Mesenteric fat pad (tissue), 1 donor: ENCODE measurements at regions not wholly inside any gene's neighbourhood (a gene's known extent, or its start where the extent isn't known, plus 50 kb on each side); places are given as distances from the start of the nearest gene placed in this dataset.
"Not testable (repeated sequence)": the region's sequence is repeated elsewhere in the genome, so short reads cannot be mapped to it uniquely, and the experiment has no call there.

Source experiments
- DNase-seq: peaks from one replicate; pipeline ENCODE4 v3.0.0-alpha.2; 2020; ENCODE audit warnings: low spot score
- donor health status: DM: yes; HTN: yes; CAD: no.

DNA sequence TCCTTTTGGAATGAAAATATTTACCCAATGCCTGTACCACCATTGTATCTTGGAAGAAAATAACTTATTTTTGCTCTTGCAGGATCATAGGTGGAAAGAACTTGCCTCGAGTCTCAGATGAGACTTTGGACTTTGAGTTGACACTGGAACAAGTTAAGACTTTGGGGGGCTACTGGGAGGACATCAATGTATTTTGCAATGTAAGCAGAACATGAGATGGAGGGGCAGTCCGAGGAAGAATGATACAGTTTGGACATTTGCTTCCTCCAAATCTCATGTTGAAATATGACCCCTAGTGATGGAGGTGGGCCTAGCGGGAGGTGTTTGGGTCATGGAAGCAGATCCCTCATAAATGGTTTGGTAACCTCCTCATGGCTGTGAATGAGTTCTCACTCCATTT, 1428.6 kb downstream of the ZPLD1 start:
- DNase-seq: no peak

DNA sequence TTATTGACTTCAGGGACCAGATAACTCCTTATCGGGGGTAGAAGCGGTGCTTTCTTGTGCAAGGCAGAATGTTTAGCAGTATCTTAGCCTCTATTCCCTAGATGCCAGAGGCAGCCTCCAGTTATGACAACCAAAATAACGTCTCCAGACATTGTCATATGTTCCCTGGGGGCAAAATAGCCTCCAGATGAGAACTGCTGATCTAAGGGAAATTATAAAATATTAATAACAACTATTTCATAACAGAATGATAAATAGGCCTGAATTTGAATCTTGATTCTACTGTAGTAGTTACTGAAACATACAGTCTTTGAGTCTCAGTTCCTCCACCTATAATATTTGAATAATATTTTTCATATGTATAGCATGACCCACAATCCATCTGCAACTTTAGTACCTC, 1431.3 kb downstream of the ZPLD1 start:
- DNase-seq: no peak

DNA sequence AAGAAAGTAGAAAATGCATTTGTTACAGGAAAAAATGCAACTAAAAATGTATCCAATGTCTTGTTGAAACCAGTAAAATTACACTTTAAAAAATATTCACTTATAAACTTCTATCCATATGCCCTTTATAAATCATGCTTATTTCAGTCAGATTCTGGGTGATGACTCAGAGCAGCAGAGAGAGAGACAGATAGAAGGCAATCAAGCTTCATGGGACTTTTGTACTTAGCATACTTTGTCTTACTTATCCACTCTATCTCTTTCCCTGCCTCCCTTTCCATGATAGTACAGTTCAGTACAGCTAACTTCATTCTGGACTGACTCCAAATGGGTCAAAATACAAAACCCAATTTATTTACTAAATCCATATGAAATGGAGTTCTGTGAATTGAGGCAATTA, 1438.2 kb downstream of the ZPLD1 start:
- DNase-seq: no peak

DNA sequence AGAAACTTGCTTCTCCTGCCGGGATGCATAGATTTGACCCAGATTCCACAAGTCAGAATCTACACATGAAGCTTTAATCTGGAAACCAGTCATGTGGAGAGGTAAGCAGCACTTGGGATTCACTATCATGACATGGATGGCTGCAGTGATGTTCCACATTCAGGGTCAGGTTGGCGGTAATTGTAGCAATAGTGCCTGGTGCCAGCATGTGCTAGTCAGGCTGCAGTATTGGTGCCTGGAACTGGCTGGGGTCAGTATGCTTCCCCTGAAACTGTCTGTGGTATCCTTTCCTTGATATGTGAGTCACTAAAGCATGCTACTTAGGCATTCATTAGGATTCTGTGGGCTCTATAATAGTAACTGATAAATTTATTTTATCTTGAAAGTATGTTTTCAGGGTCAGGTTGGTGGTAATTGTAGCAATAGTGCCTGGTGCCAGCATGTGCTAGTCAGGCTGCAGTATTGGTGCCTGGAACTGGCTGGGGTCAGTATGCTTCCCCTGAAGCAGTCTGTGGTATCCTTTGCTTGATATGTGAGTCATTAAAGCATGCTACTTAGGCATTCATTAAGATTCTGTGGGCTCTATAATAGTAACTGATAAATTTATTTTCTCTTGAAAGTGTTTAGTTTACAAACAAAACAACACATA, 1439.2 kb downstream of the ZPLD1 start:
- DNase-seq: no peak

DNA sequence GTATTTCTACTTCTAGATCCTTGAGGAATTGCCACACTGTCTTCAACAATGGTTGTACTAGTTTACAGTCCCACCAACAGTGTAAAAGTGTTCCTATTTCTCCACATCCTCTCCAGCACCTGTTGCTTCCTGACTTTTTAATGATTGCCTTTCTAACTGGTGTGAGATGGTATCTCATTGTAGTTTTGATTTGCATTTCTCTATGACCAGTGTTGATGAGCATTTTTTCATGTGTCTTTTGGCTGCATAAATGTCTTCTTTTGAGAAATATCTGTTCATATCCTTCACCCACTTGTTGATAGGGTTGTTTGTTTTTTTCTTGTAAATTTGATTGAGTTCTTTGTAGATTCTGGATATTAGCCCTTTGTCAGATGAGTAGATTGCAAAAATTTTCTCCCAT, 1447.0 kb downstream of the ZPLD1 start:
- DNase-seq: not testable (repeated sequence)

DNA sequence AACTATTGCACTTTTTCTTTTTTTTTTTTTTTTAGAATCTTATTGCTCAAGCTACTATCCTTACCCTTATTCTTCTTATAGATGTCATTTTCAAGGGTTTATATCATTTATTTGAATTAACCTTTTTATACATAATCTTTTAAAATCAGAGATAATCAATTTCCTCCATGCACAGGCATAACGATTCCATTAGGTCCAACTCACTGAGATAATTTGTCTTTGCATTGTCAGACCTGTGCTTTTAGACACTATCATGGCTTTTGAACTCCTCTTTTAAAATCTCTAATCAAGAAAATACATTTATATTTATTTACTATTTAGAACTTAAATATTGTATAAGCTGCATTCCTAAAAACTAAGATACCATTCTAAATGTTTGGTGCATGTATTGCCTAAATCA, 1454.9 kb downstream of the ZPLD1 start:
- DNase-seq: no peak

DNA sequence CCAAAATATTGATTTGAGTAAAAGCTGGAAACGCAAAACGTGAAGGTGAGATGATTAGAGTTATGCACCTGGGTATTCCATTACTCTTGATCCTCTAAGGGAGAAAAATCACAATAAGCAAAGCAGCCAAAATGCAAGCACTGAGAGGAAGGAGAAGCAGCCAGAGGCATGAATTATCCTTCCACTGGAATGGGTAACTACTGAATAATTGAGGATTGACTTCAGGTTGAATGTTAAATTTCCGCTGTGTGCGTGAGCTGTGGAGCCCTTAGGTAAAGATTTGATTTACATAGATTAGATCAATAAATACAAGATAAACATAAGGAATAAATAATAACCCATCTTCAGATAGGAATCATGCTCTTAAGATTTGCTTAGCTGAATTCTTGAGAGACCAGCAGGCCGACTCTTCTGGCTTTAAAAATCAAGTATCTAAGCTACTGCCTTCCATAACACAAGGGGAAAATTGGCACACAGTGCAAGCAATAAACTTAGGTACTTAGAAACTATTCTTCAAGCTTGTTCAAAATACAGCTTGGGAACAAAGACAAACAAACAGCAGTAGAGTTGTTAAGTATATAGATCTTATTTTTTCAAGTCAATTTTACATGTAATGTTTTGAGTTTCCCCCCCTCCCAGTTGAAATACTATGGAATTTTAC, 1459.5 kb downstream of the ZPLD1 start:
- no peak for DNase-seq

DNA sequence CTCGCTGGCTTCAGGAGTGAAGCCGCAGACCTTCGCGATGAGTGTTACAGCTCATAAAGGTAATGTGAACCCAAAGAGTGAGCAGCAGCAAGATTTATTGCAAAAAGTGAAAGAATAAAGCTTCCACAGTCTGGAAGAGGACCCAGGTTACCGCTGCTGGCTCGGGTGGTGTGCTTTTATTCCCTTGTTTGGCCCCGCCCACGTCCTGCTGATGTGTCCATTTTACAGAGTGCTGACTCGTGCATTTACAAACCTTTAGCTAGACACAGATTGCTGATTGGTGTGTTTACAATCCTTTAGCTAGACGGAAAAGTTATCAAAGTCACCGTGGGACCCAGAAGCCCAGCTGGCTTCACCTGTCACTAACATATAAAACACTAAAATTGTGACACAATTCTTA, 1464.5 kb downstream of the ZPLD1 start:
- no peak for DNase-seq

DNA sequence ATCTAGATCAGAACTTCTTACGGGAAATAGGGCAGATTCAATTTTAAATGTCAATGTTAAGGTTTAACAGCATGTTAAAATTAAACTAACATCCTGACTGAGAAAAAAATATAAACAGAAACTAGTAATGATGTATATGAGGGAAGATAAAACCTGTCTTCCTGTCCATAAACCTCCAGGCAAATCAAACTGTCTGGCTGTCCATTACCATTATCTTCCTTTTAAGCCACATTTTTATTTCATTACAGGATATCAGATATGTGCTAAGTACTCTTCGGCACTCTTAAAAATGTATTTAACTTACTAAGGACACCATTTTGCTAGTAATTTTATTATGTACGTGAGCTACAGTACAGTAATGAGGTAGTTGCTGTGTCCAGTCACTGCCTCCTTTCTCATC, 1461.7 kb upstream of the ALCAM start:
- no peak for DNase-seq

DNA sequence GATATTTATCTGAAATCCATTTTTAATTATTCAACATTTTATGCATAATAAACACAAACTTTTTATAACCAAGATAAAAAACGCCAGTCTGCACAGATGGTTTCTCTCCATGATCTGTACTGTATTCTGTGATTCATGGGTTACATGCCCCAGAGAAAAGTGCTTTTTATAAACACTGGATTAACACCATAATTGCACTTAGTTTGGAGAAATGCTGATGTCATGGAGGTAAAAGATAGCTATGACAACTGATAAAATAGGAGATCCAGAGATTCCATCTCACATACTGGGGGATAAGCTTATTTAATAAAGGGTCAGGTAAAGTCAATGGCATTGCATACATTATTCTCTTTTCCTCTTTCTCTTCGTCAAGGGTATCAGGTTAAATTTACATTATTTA, 1460.4 kb upstream of the ALCAM start:
- DNase-seq: no peak

DNA sequence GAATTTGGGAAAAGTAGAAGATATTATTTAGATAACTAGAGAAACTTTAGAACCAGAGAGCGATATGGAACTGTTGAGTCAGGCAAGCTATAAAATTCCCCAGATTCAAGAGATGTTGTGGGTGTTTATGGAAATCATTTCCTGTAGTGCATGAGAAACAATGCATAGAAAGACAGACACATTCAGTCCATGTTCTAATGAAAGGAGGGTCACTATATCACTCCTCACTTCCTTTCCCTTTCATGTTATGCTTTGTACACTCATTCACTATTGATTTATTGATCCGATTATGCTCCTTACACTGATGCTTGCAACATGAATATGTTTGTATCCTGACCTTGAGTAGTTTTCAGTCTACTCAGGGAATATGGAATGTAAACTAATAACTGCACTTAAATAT, 1459.9 kb upstream of the ALCAM start:
- DNase-seq: no peak

DNA sequence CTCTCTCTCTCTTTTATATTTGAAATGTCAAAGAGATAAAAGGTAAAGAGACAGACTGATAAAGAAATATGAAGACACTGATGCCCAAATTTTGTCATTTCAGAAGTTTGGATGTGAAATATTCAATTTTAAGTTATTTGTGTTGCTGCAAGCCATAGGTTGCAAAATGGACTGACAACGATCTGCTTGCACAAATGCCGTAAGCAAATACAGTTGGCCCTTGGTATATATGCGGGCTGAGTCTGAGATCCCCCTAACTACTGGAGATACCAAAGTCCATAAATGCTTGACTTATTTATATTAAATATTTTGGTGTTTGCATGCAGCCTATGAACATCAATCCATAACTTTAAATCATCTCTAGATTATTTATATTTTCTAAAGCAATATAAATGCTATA, 1459.1 kb upstream of the ALCAM start:
- DNase-seq: no peak

DNA sequence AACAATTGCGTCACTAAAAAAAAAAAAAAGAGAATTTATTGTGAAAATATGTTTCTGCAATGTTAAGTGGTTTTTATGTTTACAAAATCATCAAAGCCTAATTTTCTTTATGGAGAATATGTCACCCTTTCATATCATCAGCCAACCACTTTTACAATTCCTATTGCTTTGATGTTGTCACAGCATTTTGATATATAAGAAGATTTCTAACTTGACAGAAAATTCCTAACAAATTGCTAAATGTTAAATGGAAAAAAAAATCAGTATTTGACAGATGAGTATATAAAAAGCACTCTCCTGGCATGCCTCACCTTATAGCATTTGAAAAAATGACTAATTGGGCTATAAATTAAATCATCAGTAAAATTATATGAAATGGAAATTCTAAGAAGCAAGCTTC, 1457.3 kb upstream of the ALCAM start:
- no peak for DNase-seq

DNA sequence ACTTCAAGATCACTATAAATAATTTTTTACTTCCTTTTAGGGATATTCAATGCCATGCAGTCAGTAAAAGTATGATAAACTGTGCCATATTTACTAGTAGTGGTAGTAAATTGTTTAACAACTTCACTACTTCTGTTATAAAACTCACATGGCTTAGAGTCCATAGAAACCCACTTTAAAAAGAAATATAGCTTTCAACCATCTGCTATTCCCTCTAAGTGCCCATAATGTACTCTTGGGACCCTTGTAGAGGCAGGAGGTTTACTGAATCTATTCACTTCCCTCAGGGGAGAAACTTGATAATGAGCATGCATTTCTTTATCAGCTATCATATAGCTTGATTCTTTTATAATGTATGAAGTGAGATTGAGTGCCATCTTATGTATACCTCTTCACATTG, 1448.4 kb upstream of the ALCAM start:
- no peak for DNase-seq

DNA sequence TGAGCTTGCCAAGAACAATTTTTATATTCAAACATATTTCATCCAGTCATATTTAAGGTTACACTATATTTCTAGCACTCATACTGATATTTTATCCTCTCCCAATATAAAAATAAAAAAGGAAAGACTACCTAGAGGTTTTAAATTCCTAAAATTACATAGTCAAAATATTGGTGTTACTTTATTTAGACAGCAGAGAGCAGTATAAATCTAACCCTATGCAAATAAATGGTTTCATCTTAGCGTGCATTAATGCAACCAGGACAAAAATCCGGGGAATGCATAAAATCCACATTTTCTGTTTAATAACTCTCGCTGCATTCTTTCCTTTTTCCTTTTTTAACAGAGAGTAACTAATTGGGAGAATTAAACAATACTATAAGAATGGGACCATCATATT, 1447.4 kb upstream of the ALCAM start:
- DNase-seq: no peak

DNA sequence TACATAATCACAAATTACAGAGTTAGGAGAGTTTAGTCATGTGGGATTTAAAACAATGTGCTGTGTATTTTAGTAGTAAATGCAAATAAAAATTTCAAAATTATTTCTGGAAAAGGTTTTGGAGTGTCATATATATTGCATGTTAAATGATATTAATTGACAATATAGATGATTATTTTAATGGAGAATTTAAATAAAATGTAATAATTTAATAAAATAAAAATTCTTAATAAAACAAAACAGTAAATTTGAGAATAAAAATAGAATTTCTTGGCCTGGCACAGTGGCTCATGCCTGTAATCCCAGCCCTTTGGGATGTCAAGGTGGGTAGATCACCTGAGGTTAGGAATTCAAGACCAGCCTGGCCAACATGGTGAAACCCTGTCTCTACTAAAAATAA, 1442.8 kb upstream of the ALCAM start:
- no peak for DNase-seq

DNA sequence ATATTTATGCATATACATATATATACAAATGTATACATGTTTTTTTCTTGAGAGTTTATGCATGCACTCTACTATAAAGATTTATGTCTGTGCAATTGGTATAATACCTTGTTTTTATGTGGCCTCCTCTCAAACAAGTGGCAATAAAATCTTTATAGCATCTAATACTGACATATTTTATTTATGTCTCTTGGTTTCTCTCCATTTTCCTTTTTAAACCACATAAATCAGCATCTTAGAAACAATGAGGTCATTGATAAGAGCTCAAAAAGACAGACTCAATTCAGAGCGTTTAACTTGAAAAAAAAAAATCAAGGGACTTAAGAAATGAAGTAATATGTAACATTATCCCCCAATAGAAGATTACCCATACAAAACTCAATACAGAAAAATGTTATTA, 1442.2 kb upstream of the ALCAM start:
- no peak for DNase-seq

DNA sequence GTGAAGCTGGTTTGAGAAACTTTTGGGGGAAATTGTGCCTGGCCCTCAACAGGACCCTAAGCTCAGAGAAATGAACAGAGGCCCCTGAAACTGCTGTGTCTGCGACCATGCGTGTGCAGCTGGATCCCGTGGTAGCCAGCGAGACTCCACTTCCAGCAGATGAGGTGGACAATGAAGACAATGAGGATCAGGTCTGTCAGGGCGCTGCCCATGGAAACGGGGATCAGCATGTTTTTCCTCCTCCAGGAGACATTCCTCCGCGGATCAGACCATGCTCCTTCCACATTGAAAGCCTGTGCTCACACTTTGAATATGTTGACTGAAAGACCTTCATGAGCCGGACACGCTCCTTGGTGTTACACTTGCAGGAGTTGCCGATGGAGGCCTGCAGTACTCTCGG, 1439.8 kb upstream of the ALCAM start:
- no peak for DNase-seq

DNA sequence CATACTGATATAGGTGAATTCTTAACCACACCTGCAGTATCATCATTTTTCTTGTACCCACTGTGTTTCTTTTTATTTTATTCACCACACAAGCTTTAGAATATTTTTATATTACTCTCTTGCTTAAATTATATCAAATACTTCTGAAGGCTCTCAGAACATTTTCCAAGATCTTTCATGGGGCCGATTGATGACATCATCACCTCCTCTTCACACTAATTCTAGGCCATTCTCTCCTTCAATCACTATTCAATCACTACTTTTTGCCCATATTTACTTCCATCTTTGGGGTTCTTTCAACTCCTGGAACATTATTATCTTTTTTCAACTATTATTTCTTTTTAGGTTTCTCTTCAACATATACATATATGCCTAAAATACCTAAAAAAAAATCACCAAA, 1438.8 kb upstream of the ALCAM start:
- DNase-seq: no peak

DNA sequence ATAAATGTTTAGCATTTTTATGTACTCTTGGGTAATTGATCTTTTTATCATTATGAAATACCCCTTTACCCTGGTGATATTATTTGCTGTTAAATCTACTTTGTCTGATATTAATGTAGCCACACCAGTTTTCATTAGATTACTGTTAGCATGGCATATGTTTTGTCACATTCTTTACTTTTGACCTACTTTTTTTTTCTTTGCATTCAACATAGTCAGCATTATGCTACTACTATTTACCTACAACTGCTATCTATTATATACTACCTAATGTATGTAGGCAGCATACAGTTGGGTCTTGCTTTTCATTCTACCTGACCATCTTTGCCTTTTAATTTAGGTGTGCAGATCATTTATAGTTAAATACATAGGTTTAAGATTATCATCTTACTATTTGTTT, 1429.6 kb upstream of the ALCAM start:
- DNase-seq: no peak

DNA sequence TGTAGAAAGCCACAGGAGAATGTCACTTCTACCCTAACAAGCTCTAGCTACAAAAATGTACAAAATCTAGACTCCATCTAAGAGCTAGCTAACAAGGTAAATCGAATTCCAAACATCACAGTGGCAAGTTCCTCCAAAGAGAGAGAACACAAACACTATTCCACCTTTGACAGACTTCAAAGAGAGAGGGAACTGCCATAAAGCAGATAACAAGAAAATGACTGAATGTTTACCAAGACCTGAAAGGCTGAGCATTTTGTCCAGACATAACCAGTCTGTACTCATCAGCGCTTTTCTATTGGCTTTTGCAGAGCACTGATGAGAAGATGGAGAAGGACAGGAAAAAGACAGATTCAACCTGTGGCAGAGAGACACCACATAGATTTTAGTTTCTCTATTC, 1419.6 kb upstream of the ALCAM start:
- no peak for DNase-seq

DNA sequence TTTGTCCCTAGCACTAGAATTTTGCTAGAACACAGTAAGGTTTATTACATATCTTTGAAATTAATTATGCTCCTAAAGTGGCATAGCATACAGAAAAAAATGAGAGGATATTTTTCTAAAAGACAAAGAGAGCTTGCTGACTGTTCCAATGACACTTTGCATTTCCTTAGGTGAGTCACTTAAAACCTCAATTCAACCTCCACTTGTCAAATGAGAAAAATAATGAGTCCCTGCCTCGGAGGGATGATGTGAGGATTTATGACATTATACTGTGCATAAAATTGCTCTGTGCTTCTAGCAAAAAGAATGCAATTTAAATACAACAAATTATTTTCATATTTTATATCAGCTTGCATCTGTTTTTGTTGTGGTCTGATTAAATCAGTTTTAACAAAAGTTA, 1417.0 kb upstream of the ALCAM start:
- no peak for DNase-seq

DNA sequence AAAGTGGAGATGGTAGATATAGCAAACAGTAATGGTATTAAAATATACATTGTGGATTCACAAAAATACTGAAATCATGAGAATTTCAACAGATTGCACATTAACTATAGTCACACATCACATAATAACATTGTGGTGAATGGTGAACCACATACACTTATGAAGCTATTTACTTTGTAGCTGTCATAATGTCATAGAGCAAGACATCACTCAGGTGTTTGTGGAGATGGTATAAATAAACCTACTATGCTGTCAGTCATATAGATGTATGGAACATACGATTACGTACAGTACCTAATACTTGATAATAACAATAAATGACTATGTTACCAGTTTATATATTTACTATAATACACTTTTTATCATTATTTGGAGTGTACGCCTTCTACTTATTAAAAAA, 1416.0 kb upstream of the ALCAM start:
- DNase-seq: no peak

DNA sequence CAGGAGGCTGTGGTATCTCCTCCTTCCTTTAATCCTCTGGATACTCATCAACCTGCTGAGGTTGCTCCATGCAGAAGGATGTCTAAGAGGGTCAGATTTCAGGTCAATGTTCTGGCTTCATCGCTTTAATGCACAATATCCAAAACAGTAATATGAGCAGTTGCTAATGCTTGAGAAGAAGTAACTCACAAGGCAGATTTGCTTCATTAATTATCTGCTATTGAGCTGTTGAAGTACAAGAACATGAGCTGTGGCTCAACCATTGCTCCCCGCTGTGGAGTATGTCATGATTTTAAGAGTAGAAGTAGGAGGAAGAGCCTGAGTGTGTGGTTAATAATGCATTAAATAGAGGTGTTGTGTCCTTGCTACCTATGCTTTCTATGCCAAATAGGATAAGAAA, 1412.9 kb upstream of the ALCAM start:
- DNase-seq: no peak
